ENCODE measurements at regions not wholly inside any gene's neighbourhood (a gene's known extent, or its start where the extent isn't known, plus 50 kb on each side); places are given as distances from the start of the nearest gene placed in this dataset.
A peak's percentile ranks its signal among the peaks of the same experiment; 100 is the strongest.

- DNase-seq: no peak
Measured at GRCh38 chr7:41030673-41031072, 672.2 kb downstream of the INHBA start.

GRCh38 chr7:41029072-41029499, 673.8 kb downstream of the INHBA start:
- DNase-seq: no peak

GRCh38 chr7:41028580-41028979, 674.3 kb downstream of the INHBA start:
- DNase-seq: no peak

GRCh38 chr7:41027428-41028115, 675.3 kb downstream of the INHBA start:
- no peak for DNase-seq

GRCh38 chr7:41024126-41024525, 678.8 kb downstream of the INHBA start:
- DNase-seq: no peak

GRCh38 chr7:41020056-41020455, 682.8 kb downstream of the INHBA start:
- DNase-seq: no peak

GRCh38 chr7:41013117-41013516, 689.8 kb downstream of the INHBA start:
- DNase-seq: no peak

- DNase-seq: no peak
Measured at GRCh38 chr7:41012041-41012440, 690.8 kb downstream of the INHBA start.

GRCh38 chr7:41010967-41011366, 691.9 kb downstream of the INHBA start:
- DNase-seq: peak; percentile 65

- DNase-seq: no peak
Measured at GRCh38 chr7:41010418-41010817, 692.5 kb downstream of the INHBA start.

GRCh38 chr7:41007811-41008210, 695.1 kb downstream of the INHBA start:
- DNase-seq: no peak

- no peak for DNase-seq
Measured at GRCh38 chr7:41007351-41007751, 695.5 kb downstream of the INHBA start.

- DNase-seq: peak; percentile 58
Measured at GRCh38 chr7:41006306-41006995, 696.4 kb downstream of the INHBA start.

- no peak for DNase-seq
Measured at GRCh38 chr7:41005374-41005901, 697.5 kb downstream of the INHBA start.

GRCh38 chr7:41003977-41004376, 698.9 kb downstream of the INHBA start:
- DNase-seq: no peak

GRCh38 chr7:41003611-41003940, 699.3 kb downstream of the INHBA start:
- DNase-seq: no peak

GRCh38 chr7:41002741-41003610, 699.9 kb downstream of the INHBA start:
- no peak for DNase-seq

GRCh38 chr7:41000042-41000441, 702.8 kb downstream of the INHBA start:
- no peak for DNase-seq

GRCh38 chr7:40996233-40996677, 706.6 kb downstream of the INHBA start:
- DNase-seq: peak; percentile 41

GRCh38 chr7:40990841-40991240, 712.0 kb downstream of the INHBA start:
- DNase-seq: no peak

GRCh38 chr7:40987571-40987970, 715.3 kb downstream of the INHBA start:
- no peak for DNase-seq

- DNase-seq: no peak
Measured at GRCh38 chr7:40986351-40986873, 716.5 kb downstream of the INHBA start.

GRCh38 chr7:40983111-40983510, 719.8 kb downstream of the INHBA start:
- DNase-seq: peak; percentile 32

Data from hindlimb muscle (tissue), 1 donor.